RWPE1 (cell line): ENCODE measurements at regions not wholly inside any gene's neighbourhood (a gene's known extent, or its start where the extent isn't known, plus 50 kb on each side); places are given as distances from the start of the nearest gene placed in this dataset.

Experiments
- CTCF ChIA-PET: fragments of 350-600 bp; sonication (Branson Sonifier 250); formaldehyde crosslinking; extraction: SDS; loops from one replicate; lab custom pipeline; 2021; lab: Yijun Ruan, JAX
- POLR2A ChIA-PET: fragments of 400-600 bp; formaldehyde crosslinking; extraction: SDS; loops from one replicate; lab custom pipeline; 2020; ENCODE audit warnings: antibody characterized with exemption; ENCODE audit not compliant: low non-redundant PET; lab: Yijun Ruan, JAX
- DNase-seq: peaks from one replicate; pipeline ENCODE4 v3.0.0; 2012; ENCODE audit warnings: low spot score
- H3K27ac ChIP-seq: fragments of 450-650 bp; 2 replicates; pipeline ENCODE4 v1.5.1; 2017
- TF ChIP-seq, protein P1 (sequence below): fragments of 450-650 bp; conservative IDR thresholded peaks from 2 replicates; pipeline ENCODE4 v1.5.1; 2017; ENCODE audit warnings: low read depth, mild to moderate bottlenecking

DNA sequence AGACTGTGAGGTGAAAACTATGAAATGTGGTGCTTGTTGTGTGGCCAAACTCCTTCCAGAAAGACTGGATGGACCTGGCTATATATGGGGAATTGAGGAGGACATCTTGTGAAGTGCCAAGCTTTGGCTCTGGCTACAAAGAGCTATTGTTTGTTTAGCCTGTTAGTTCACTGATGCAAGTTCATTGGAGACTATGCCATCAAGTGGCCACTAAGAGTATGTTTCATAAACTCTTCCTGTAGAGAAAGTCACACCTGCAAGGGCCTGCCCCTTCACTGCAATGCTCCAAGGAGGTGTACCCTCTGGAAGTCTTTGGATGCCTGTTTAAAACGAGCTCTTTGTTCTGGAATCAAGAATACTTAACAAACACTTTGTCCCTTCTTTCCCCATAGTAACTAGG lies 382.0 kb downstream of the GABRG1 start:
- H3K27ac ChIP-seq = no peak overlapping the region
- POLR2A ChIA-PET = no interaction called here
- DNase-seq = no peak
- TF ChIP-seq, protein P1, sequence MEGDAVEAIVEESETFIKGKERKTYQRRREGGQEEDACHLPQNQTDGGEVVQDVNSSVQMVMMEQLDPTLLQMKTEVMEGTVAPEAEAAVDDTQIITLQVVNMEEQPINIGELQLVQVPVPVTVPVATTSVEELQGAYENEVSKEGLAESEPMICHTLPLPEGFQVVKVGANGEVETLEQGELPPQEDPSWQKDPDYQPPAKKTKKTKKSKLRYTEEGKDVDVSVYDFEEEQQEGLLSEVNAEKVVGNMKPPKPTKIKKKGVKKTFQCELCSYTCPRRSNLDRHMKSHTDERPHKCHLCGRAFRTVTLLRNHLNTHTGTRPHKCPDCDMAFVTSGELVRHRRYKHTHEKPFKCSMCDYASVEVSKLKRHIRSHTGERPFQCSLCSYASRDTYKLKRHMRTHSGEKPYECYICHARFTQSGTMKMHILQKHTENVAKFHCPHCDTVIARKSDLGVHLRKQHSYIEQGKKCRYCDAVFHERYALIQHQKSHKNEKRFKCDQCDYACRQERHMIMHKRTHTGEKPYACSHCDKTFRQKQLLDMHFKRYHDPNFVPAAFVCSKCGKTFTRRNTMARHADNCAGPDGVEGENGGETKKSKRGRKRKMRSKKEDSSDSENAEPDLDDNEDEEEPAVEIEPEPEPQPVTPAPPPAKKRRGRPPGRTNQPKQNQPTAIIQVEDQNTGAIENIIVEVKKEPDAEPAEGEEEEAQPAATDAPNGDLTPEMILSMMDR = no peak
- CTCF ChIA-PET = no interaction called here

DNA sequence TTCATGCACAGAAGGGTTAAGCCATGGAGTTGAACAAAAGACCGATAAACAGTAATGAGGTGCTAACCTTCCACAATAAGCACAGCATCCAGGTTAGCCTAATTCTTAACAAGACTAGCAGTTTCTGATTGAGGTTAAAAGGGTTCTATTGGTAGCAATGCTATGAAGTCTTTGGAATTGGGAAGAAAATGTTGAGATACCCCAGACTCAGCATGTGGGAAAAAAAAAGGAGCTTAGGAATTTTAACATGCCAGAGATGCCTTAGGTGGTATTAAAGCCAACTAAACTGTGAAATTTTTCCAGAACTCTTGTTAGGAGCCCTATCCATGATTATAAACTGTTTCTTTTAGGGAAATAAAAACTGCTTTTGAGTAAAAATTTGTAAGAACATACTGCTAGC lies 391.7 kb downstream of the GABRG1 start:
- TF ChIP-seq, protein P1 = no peak
- POLR2A ChIA-PET = no interaction called here
- no peak for DNase-seq
- no peak overlapping the region for H3K27ac ChIP-seq
- CTCF ChIA-PET = no interaction called here

DNA sequence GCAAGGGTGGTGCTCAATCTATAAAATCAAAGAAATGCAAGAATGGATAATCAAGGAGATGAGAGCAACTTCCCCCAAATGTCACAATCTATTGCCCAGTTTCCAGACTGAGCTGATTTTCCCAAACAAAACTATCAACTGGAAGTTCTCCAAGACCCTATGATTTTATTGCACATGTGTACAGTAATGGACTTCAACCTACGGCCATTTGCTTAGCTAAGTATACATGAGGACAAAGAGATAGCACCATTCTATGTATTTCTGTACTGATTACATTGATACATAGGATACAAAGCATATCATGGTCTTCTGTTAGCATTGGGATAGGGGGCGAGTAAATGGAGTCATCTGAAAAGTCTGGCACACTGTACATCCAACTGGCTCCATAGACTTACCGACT lies 407.8 kb downstream of the GABRG1 start:
- CTCF ChIA-PET = no interaction called here
- H3K27ac ChIP-seq = no peak overlapping the region
- POLR2A ChIA-PET = no interaction called here
- DNase-seq = no peak
- TF ChIP-seq, protein P1 = no peak

DNA sequence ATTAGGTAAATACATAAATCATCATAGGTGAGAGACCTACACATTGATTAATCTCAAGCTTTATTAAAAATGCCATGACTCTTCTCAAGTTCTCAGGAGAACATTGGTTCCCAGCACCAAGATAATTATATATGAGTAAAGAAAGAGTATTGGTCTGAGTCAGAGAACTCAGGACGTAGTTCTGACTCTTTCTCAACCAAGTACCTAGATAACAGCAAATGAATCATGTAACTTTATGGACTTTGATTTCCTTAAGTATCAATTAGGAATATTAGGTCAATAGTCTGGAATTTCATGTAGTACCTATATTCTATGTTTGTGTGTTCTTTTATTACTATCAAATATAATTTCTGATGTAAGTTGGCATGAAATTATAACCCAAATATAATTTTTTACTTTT lies 409.9 kb downstream of the GABRG1 start:
- POLR2A ChIA-PET = no interaction called here
- TF ChIP-seq, protein P1 = no peak
- no peak overlapping the region for H3K27ac ChIP-seq
- CTCF ChIA-PET = no interaction called here
- no peak for DNase-seq

DNA sequence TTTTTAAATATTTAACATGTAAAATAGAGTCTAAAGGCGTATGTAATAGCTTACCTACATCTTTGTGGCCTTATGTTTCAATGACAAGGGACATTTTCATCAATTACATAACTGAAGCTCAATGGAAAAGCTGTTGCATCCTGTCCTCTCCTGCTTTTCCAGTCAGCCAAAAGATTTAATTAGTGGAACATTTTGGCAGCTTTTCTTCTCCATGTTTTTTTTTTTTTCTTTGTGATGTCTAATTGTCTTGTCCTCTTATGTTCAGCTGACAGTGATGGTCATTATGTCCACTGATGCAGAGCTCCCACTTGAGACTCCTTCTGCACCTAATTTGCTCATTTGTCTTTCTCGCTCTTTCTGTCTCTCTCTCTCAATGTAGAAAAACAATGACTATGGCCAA lies 422.2 kb downstream of the GABRG1 start:
- ChIA-PET CTCF (interaction anchor here (0.5 to 0.7 kb wide), 2 partner anchors 279 to 1205 kb away, joined by 3 to 5 read pairs; no protein-coding TSS in a partner anchor), POLR2A (no interaction called here)
- no peak overlapping the region for H3K27ac ChIP-seq
- no peak for DNase-seq
- TF ChIP-seq, protein P1 = no peak

DNA sequence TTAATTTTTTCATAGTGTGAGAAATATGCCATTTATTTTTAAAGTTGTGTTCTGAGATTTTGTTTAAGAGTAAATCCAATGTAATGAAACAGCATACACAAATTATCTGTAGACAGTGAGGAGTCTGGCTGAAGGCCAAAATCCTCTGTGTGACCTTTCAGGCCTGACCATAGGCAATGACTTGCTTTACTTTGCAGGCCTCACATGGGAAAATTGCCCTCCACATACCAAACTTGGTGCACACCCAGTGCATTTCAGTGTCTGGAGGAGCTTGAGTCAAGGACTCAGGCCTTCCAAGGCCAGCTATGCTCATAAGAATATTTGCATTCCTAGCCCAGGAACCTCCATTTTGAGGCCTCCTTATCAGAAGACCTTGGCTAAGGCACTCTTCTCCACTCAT lies 430.1 kb downstream of the GABRG1 start:
- peak overlapping the region; percentile 49; the same call in 1 of the 2 replicates for H3K27ac ChIP-seq
- ChIA-PET CTCF (no interaction called here), POLR2A (no interaction called here)
- DNase-seq = no peak
- TF ChIP-seq, protein P1 = no peak
